OCI-LY3 (cell line): ENCODE measurements at regions not wholly inside any gene's neighbourhood (a gene's known extent, or its start where the extent isn't known, plus 50 kb on each side); places are given as distances from the start of the nearest gene placed in this dataset.

Experiments
- CTCF ChIP-seq: fragments of 200-600, 300-600 bp; sonication (generic); IDR thresholded peaks from 2 replicates; pipeline ENCODE4 v1.5.1; 2014; ENCODE audit warnings: antibody characterized with exemption, low read length, low read depth
- EZH2phosphoT487 ChIP-seq: fragments of 200-600 bp; shearing (Covaris generic); IDR thresholded peaks from 2 replicates; pipeline ENCODE4 v1.6.1; 2018; ENCODE audit warnings: antibody characterized with exemption, mixed run types, low read depth

GRCh38 chr6:115393821-115394220 lies 666.9 kb downstream of the FRK start:
- no peak for TF ChIP-seq CTCF
- no peak for TF ChIP-seq EZH2phosphoT487
